ENCODE measurements at regions not wholly inside any gene's neighbourhood (a gene's known extent, or its start where the extent isn't known, plus 50 kb on each side); places are given as distances from the start of the nearest gene placed in this dataset.
"Not testable (repeated sequence)": the region's sequence is repeated elsewhere in the genome, so short reads cannot be mapped to it uniquely, and the experiment has no call there.

GRCh38 chr1:234784108-234784507 is 174.1 kb upstream of the IRF2BP2 start:
- DNase-seq, result not testable (repeated sequence)

- DNase-seq, result no peak
These were observed 172.8 kb upstream of the IRF2BP2 start for GRCh38 chr1:234782791-234783190.

DNA sequence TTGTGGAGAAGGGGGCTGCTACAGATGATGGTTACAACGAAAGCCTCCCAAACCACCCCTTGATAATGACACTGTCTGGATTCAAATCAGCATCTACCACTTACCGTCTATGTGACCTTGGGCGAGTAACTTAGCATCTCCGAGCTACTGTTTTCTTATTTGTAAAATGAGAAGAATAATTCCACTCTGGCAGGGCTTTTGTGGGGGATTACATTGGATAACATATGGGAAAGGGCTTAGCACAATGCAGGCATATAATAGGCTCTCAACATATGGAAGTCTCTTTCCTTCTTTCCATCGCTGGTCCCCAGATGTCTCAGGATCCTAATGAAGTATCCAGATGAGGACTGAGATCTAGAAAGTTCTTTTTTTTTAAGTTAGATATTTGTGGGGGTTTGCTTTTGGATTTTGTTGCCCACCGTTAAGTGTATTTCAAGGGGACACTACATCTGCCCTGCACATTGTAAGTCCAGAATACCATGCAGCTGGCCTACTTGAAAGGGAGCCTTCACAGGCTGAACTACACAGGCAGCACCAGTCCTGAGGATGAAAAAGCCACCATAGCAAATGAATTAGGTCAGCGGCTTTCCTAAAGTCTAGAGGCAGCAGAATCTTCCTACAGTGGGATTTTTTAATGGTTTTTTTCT is 172.2 kb upstream of the IRF2BP2 start:
- no peak for DNase-seq

DNA sequence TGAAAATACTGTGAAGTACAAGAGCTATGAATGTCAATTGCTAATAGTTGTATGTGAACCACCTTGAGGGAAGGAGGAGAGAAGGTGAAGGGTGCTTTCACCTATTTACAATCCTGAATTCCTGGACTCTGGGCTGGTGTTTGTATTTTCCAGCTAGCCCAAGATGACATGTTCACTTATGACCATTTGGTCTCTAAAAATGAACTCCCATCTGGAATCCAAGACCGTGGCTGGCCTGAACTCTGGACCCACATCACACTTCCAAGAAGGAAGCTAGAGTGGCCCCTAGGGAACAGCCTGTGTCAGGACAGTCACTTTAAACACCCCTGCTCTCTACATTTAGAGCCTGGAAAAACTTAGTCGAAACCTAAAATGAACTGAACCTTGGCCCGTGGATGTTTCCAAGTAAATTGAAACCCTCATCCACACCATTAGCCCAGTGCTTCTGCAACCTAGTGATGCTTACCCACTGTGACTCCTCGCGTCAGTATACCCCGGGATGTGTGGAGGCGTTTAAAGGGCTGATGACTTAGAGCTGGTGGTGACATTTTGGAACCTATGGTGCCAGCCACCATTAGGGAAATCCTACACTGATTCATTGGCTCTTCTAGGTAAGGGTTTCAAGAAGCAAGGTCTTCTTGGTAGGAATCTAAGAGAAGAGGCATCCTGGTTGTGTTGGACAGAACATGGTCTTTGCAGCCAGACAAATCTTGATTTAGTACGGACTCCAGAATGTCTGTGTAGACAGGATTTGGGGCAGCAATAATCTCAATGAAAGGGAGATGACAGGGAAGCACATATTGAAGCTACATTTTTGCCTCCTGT is 171.5 kb upstream of the IRF2BP2 start:
- DNase-seq, result no peak

DNA sequence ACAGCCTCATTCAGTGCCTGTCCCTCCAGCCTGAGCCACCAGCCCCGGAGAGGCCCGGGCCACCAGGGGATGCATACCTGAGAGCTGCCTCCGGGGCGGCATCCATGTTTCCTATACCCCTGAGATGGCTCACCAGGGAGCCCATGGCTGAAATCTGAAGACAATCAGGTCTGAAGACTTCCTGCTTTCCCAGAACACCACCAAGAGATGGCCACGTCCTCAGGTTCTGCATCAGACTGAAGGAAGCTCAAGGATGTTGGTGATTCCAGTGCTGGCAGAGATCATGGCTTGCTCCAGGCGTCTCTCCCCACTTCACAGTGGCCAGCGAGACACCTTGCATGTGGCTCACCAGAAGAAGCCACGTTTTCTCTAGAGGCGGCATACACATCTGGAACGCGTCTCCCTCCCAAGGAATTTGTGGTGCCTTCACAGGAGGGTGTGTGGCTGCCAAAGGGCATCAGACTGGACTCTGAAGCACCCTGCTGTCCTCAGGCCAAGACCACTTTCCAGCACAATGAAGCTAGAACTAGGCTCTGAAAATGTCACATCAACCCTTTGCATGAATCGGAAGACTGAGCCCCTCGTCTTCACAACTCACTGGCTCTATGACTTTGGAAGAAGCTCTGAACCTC is 170.7 kb upstream of the IRF2BP2 start:
- no peak for DNase-seq

DNA sequence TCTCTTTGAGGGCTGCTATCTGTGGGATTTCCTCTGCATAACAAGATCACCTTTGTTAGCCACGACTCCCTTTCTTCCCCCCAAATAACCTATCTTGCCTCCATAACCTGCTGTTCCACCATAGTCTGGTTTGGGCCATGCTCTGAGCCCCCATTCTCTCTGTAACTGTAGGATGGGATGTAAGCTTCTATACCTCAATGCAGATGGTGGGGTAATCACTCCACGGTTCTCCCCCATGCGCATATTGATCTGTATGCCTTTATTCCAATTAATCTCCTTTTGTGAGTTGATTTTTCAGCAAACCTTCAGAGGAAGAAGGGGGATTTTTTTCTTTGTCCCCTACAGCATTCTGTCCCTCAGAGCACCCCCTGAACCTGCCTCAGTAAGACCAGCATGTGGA is 170.1 kb upstream of the IRF2BP2 start:
- no peak for DNase-seq

DNA sequence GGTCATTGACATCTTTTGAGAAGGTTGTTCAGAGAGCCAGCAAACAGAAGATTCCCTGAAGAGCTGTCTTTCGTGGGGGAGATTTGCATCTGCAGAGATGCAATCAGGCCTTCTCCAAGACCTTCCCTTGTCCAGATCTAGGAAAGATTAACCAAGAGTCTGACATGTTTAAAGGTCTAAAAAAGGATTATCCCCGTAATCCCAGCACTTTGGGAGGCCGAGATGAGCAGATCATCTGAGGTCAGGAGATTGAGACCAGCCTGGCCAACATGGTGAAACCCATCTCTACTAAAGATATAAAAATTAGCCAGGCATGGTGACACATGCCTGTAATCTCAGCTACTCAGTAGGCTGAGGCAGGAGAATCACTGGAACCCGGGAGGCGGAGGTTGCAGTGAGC is 169.6 kb upstream of the IRF2BP2 start:
- not testable (repeated sequence) for DNase-seq

DNA sequence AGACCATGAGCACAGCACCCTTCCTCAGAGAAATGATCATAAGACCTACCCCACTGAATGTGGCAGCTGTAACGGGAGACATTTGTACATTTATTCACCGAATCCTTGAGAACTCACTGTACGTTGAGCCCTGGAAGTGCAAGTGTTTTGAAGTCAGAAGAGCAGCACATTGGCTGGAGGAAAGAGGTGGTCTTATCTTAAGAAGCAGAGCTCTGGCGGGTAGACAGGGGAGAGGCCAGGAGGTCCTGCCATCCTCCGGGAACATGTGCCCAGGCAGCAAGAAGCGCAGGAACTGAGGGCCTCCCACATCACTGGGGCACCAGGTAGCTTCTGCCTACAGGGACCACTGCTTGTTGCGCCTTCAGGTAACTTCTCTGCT is 169.2 kb upstream of the IRF2BP2 start:
- peak; percentile 68 for DNase-seq

DNA sequence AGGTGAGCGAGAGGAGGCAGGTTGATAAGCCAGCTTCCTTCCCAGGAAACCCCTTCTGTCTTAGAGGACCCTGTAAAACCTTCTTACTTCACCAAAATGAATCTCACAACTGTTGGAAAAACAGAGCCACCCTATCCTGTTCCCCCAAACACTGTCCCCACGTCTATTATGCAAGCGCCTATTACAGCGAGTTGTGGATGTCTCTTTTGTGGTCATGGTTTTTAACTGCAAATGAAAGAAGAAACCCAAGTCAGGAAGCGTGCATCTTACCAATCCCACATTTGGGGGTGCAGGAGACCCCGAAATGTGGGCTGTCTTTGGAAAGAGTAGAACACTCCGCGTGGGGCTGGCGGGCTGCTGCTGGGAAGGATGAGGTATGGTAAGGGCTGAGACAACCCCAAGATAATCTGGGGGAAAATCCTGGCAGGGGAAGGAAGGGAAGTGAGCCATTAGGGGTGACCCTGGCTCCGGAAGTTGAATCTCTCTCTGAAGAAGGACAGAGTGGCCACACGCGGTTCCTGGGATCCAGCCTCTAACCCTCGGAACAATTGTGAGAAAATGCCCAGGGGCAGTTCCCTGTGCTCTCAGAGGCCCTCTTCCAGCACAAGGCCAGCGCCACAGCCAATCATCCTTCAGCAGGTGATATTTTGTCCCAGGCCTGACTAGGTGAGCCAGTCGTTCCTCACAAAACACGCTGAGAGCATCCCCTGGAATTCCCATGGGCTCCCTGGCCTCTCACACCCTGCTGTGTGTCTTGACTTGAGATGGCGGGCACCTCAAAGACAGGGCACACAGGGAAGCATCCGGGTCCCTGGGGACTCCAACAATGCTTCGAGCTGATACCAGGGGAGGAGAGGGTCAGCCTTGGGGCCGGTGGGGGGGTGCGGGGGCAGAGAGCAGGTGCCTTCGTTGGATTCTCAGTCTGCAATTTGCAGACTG is 168.5 kb upstream of the IRF2BP2 start:
- DNase-seq, result peak; percentile 92

DNA sequence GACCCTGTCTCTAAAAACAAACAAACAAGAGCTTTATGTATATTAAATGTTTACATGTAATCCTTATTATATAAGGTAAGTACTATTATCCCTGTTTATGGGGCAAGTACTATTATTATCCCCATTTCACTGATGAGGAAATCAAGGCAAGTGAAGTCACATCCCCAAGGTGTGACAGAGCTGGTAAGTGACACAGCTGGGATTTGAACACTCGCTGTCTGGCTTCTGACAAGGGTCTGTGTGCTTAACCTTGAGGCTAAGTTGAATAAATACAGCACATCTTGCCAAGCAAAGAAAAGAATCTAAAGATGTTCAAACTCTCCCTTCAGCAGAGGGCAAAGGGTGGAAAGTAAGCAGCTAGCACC is 167.9 kb upstream of the IRF2BP2 start:
- DNase-seq, result no peak

- DNase-seq, result no peak
These were observed 167.2 kb upstream of the IRF2BP2 start for GRCh38 chr1:234776876-234777855.

- DNase-seq, result no peak
These were observed 166.4 kb upstream of the IRF2BP2 start for GRCh38 chr1:234776256-234776875.

- DNase-seq, result peak; percentile 86
These were observed 165.7 kb upstream of the IRF2BP2 start for GRCh38 chr1:234775477-234776246.

DNA sequence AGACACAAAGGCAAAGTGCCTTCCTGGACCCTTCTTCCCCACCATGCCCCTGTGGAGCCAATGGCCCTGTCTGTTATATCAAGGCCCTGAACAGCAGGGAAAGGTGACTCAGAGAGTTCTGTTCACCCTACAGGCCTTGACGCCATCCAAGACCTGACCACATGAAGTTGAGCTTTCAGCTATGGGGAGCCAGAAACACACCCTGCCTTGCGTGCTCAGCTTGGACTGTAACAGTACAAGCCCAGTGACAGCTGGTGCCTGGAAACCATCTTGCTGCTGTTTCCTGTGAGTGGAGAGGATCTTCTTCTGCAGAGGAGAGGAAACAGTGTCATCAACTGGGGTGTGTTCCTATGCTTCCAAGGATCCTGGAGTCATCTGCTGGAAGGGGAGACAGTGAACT is 165.0 kb upstream of the IRF2BP2 start:
- peak; percentile 48 for DNase-seq

DNA sequence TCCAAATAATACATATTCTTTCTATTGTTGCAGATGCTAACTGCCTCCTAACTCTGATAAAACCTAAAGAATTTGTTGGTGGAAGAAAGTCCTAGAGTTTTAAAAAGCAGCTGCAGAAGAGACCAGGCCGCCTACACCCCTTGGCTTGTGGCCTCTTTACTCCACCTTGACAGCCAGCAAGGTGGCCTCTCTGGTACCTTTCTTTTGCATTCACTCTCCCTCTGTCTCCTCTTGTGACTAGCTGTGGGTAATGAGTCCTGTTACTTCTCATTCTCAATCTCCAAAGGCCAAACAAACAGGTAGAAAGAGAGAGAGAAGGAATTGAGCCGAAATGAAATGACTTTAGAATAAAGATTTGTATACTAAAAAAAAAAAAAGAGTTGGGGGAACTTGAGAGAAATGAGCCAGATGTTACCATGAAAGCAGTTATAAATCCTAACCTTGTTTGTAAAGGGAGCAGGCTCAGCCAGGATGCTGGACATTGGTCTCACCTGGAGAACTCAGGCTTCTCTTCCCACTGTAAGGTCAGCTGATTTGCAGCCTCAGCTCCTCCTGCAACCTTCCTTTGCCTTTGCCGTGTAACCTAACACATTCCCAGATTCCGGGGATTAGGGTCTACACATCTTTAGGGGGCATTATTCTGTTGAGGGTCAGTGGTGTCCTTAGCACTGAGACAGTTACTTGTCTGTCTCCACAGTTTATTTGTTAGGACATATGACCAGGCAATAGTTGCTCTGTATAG is 164.1 kb upstream of the IRF2BP2 start:
- DNase-seq, result no peak

- peak; percentile 98 for DNase-seq
These were observed 162.6 kb upstream of the IRF2BP2 start for GRCh38 chr1:234772345-234773147.

DNA sequence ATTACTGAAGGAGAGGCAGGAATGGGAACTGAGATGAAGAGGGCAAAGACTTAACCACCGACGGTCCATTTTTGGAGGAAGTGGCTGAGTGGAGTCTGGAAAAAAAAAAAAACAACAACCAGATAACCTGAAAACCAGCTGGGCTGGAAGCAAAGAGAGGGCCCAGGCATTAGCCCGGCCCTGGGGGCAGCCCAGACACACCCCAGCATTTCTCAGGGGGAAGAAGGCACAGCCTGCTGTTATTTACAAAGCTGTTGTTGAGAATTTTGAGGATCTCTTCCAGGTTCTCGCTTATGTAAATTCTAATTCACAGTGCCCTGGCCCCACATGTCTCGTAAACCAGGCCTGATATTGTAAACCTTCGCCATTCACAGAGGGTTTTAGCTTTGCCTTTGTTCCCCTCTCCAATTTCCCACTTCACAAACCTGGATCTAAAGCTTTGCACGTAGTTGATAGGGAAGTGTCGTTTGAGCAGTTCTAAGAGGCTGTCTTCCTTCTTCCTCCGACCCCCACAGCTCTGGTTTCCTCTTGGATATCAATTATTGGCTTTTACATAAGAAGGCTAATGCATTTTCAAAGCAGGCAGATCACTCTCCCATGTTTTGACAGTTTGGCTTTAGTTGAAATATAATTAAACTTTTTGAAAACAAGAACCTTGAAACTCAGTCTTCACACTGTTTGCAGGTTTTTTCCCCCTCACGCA is 161.8 kb upstream of the IRF2BP2 start:
- peak; percentile 70 for DNase-seq

GRCh38 chr1:234770924-234771540 is 161.1 kb upstream of the IRF2BP2 start:
- no peak for DNase-seq

All from hematopoietic multipotent progenitor cell treated with erythropoietin and hydrocortisone succinate and interleukin-3 and kit ligand, for 4 days (in vitro differentiated cells).